Ammon's horn (tissue), 1 donor: ENCODE measurements at regions not wholly inside any gene's neighbourhood (a gene's known extent, or its start where the extent isn't known, plus 50 kb on each side); places are given as distances from the start of the nearest gene placed in this dataset.
"Not testable (repeated sequence)": the region's sequence is repeated elsewhere in the genome, so short reads cannot be mapped to it uniquely, and the experiment has no call there.

Source experiments
- DNase-seq: peaks from one replicate; pipeline ENCODE4 v3.0.0-alpha.2; 2016; ENCODE audit warnings: low spot score

GRCh38 chr12:83573671-83574070 lies 887.0 kb downstream of the TMTC2 start:
- DNase-seq = no peak

- DNase-seq = no peak
Measured at GRCh38 chr12:83559650-83560049, 872.9 kb downstream of the TMTC2 start.

- not testable (repeated sequence) for DNase-seq
Measured at GRCh38 chr12:83556040-83556439, 869.3 kb downstream of the TMTC2 start.

- DNase-seq = no peak
Measured at GRCh38 chr12:83541446-83541845, 854.7 kb downstream of the TMTC2 start.

GRCh38 chr12:83538361-83538965 lies 851.8 kb downstream of the TMTC2 start:
- DNase-seq = no peak

- DNase-seq = no peak
Measured at GRCh38 chr12:83537428-83538053, 850.8 kb downstream of the TMTC2 start.

- DNase-seq = no peak
Measured at GRCh38 chr12:83536496-83536895, 849.8 kb downstream of the TMTC2 start.

GRCh38 chr12:83528571-83528970 lies 841.9 kb downstream of the TMTC2 start:
- no peak for DNase-seq

- DNase-seq = no peak
Measured at GRCh38 chr12:83527810-83528209, 841.1 kb downstream of the TMTC2 start.

GRCh38 chr12:83515306-83516026 lies 828.8 kb downstream of the TMTC2 start:
- no peak for DNase-seq

GRCh38 chr12:83514372-83514771 lies 827.7 kb downstream of the TMTC2 start:
- DNase-seq = no peak

- no peak for DNase-seq
Measured at GRCh38 chr12:83506841-83507240, 820.1 kb downstream of the TMTC2 start.

GRCh38 chr12:83505586-83505985 lies 818.9 kb downstream of the TMTC2 start:
- no peak for DNase-seq

- not testable (repeated sequence) for DNase-seq
Measured at GRCh38 chr12:83499894-83500293, 813.2 kb downstream of the TMTC2 start.

- DNase-seq = no peak
Measured at GRCh38 chr12:83477696-83478095, 791.0 kb downstream of the TMTC2 start.

- no peak for DNase-seq
Measured at GRCh38 chr12:83476695-83477690, 790.3 kb downstream of the TMTC2 start.

GRCh38 chr12:83476006-83476405 lies 789.3 kb downstream of the TMTC2 start:
- DNase-seq = no peak

- no peak for DNase-seq
Measured at GRCh38 chr12:83474369-83474768, 787.7 kb downstream of the TMTC2 start.

GRCh38 chr12:83473408-83474095 lies 786.8 kb downstream of the TMTC2 start:
- no peak for DNase-seq

GRCh38 chr12:83472772-83473171 lies 786.1 kb downstream of the TMTC2 start:
- no peak for DNase-seq

- DNase-seq = no peak
Measured at GRCh38 chr12:83472350-83472749, 785.6 kb downstream of the TMTC2 start.

GRCh38 chr12:83471341-83471740 lies 784.6 kb downstream of the TMTC2 start:
- DNase-seq = no peak
